ENCODE measurements at regions not wholly inside any gene's neighbourhood (a gene's known extent, or its start where the extent isn't known, plus 50 kb on each side); places are given as distances from the start of the nearest gene placed in this dataset.

- TF ChIP-seq EZH2 (IDR thresholded peaks at IDR 0.05): no peak
- no peak for TF ChIP-seq POLR2AphosphoS5 (IDR thresholded peaks at IDR 0.05; ENCODE audit: borderline replicate concordance, low read depth, low read length)
These were observed 56.8 kb upstream of the TMEM252 start for GRCh38 chr9:68597362-68597997.
